Left ventricle myocardium inferior (tissue), 1 donor: ENCODE measurements at regions not wholly inside any gene's neighbourhood (a gene's known extent, or its start where the extent isn't known, plus 50 kb on each side); places are given as distances from the start of the nearest gene placed in this dataset.
"Not testable (repeated sequence)": the region's sequence is repeated elsewhere in the genome, so short reads cannot be mapped to it uniquely, and the experiment has no call there.

Experiments used
- DNase-seq: peaks from one replicate; pipeline ENCODE4 v3.0.0-alpha.2; 2020
- H3K27ac ChIP-seq: fragments of 200-600 bp; replicated peaks from 2 replicates; pipeline ENCODE4 v1.8.0; 2021
- H3K27me3 ChIP-seq: fragments of 200-600 bp; 2 replicates; pipeline ENCODE4 v1.8.0; 2021; ENCODE audit warnings: low read depth
- H3K36me3 ChIP-seq: fragments of 200-600 bp; 2 replicates; pipeline ENCODE4 v1.8.0; 2021
- H3K4me1 ChIP-seq: fragments of 200-600 bp; 2 replicates; pipeline ENCODE4 v1.8.0; 2021
- H3K4me3 ChIP-seq: fragments of 200-600 bp; 2 replicates; pipeline ENCODE4 v1.8.0; 2021; ENCODE audit warnings: mild to moderate bottlenecking, moderate library complexity
- H3K9me3 ChIP-seq: fragments of 200-600 bp; replicated peaks from 2 replicates; pipeline ENCODE4 v1.8.0; 2021
- intact Hi-C: fragments of 100-400 bp; cut with micrococcal nuclease; formaldehyde crosslinking; loops from one replicate; pipeline ENCODE4 v1.11.0; 2022
- TF ChIP-seq, protein P1 (sequence below): fragments of 200-600 bp; IDR thresholded peaks from 2 replicates; pipeline ENCODE4 v1.8.0; 2021; ENCODE audit warnings: antibody characterized with exemption, mild to moderate bottlenecking, borderline replicate concordance
- donor health status: DM: no; HTN: yes; CAD: no; lungs with severe emphysema.

- H3K4me3 ChIP-seq, result no peak overlapping the region
- no peaks in the 10 kb centered on the region for H3K4me1 ChIP-seq
- intact Hi-C loops, result no loop called here
- no peaks in the 10 kb centered on the region for H3K36me3 ChIP-seq
- peaks cover 30% of the 10 kb centered on the region for H3K9me3 ChIP-seq
- H3K27me3 ChIP-seq, result no peaks in the 10 kb centered on the region
- TF ChIP-seq, protein P1, sequence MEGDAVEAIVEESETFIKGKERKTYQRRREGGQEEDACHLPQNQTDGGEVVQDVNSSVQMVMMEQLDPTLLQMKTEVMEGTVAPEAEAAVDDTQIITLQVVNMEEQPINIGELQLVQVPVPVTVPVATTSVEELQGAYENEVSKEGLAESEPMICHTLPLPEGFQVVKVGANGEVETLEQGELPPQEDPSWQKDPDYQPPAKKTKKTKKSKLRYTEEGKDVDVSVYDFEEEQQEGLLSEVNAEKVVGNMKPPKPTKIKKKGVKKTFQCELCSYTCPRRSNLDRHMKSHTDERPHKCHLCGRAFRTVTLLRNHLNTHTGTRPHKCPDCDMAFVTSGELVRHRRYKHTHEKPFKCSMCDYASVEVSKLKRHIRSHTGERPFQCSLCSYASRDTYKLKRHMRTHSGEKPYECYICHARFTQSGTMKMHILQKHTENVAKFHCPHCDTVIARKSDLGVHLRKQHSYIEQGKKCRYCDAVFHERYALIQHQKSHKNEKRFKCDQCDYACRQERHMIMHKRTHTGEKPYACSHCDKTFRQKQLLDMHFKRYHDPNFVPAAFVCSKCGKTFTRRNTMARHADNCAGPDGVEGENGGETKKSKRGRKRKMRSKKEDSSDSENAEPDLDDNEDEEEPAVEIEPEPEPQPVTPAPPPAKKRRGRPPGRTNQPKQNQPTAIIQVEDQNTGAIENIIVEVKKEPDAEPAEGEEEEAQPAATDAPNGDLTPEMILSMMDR, result no peak
- DNase-seq, result no peak
- H3K27ac ChIP-seq, result no peak overlapping the region
These were observed 686.7 kb downstream of the ISL1 start for GRCh38 chr5:52069997-52070396.

GRCh38 chr5:52073993-52074689 is 690.9 kb downstream of the ISL1 start:
- Histone ChIP-seq H3K27ac (no peak overlapping the region), H3K27me3 (no peaks in the 10 kb centered on the region), H3K4me1 (no peaks in the 10 kb centered on the region), H3K9me3 (peaks cover 3% of the 10 kb centered on the region), H3K36me3 (no peaks in the 10 kb centered on the region), H3K4me3 (no peak overlapping the region)
- TF ChIP-seq, protein P1, result no peak
- DNase-seq, result no peak
- intact Hi-C loops, result no loop called here

GRCh38 chr5:52077941-52078815 is 694.9 kb downstream of the ISL1 start:
- intact Hi-C loops, result no loop called here
- TF ChIP-seq, protein P1, result no peak
- Histone ChIP-seq H3K4me3 (no peak overlapping the region), H3K36me3 (no peaks in the 10 kb centered on the region), H3K27me3 (no peaks in the 10 kb centered on the region), H3K9me3 (no peaks in the 10 kb centered on the region), H3K4me1 (no peaks in the 10 kb centered on the region), H3K27ac (no peak overlapping the region)
- DNase-seq, result no peak

GRCh38 chr5:52102311-52102710 is 685.4 kb upstream of the ITGA1 start:
- H3K27me3 ChIP-seq, DNase-seq, H3K36me3 ChIP-seq, intact Hi-C loops, H3K4me3 ChIP-seq, H3K4me1 ChIP-seq, H3K27ac ChIP-seq: not testable (repeated sequence)
- peaks cover 38% of the 10 kb centered on the region for H3K9me3 ChIP-seq

- no peaks in the 10 kb centered on the region for H3K36me3 ChIP-seq
- no peak overlapping the region for H3K4me3 ChIP-seq
- no peak overlapping the region for H3K27ac ChIP-seq
- TF ChIP-seq, protein P1, result no peak
- H3K27me3 ChIP-seq, result no peaks in the 10 kb centered on the region
- DNase-seq, result no peak
- no peaks in the 10 kb centered on the region for H3K4me1 ChIP-seq
- intact Hi-C loops, result no loop called here
- peaks cover 40% of the 10 kb centered on the region for H3K9me3 ChIP-seq
These were observed 680.4 kb upstream of the ITGA1 start for GRCh38 chr5:52107210-52107905.
